ENCODE measurements at regions not wholly inside any gene's neighbourhood (a gene's known extent, or its start where the extent isn't known, plus 50 kb on each side); places are given as distances from the start of the nearest gene placed in this dataset.

GRCh38 chr1:227399152-227399730 lies 80.9 kb upstream of the CDC42BPA start (continued):
- TF ChIP-seq REST (IDR thresholded peaks at IDR 0.05; ENCODE audit: borderline replicate concordance) (no peak), REST (CRISPR knock-in tag; IDR thresholded peaks at IDR 0.05; ENCODE audit: low read depth) (no peak), JUNB (CRISPR knock-in tag; conservative IDR thresholded peaks at IDR 0.05) (no peak), C11orf30 (IDR thresholded peaks at IDR 0.05; ENCODE audit: low read depth) (0 out of 2 replicates have a peak, but pooled peaks have one; percentile 4), PHTF2 (CRISPR knock-in tag; IDR thresholded peaks at IDR 0.05) (no peak), DPF2 (IDR thresholded peaks at IDR 0.05) (0 out of 2 replicates have a peak, but pooled peaks have one; percentile 20), MEIS2 (IDR thresholded peaks at IDR 0.05; ENCODE audit: partially characterized antibody) (peak; percentile 83)
